Gastroesophageal sphincter (tissue), 4 donors: ENCODE measurements at regions not wholly inside any gene's neighbourhood (a gene's known extent, or its start where the extent isn't known, plus 50 kb on each side); places are given as distances from the start of the nearest gene placed in this dataset.

ENCODE experiments used
- ATAC-seq: fragments of 150-250 bp; one replicate; pipeline ENCODE4 v1.9.1; 2016; ENCODE audit warnings: mild to moderate bottlenecking, moderate library complexity
- H3K27ac ChIP-seq, 4 donors: fragments of 200-600 bp; sonication (generic) in 3 of 4; 1 replicate in 3 of 4; 2 replicates in 1 of 4; pipeline ENCODE4 v1.5.1; 2016 to 2019
- H3K27me3 ChIP-seq: fragments of 200-600 bp; sonication (generic); one replicate; pipeline ENCODE4 v1.5.1; 2019
- H3K36me3 ChIP-seq, 2 donors: fragments of 200-600 bp; sonication (generic); one replicate each; pipeline ENCODE4 v1.5.1; 2019; ENCODE audit warnings: control low read depth in 1 of 2
- H3K4me1 ChIP-seq, 3 donors: fragments of 200-600 bp; sonication (generic); 1 replicate in 2 of 3; 2 replicates in 1 of 3; pipeline ENCODE4 v1.5.1; 2016 to 2019; ENCODE audit warnings: control low read depth in 2 of 3
- H3K4me3 ChIP-seq, 2 donors: fragments of 200-600 bp; sonication (generic); one replicate each; pipeline ENCODE4 v1.5.1; 2019; ENCODE audit warnings: mild to moderate bottlenecking in 1 of 2, moderate library complexity in 1 of 2
- H3K9me3 ChIP-seq, 3 donors: fragments of 200-600 bp; sonication (generic); one replicate each; pipeline ENCODE4 v1.5.1; 2017 to 2019; ENCODE audit warnings: control low read depth in 2 of 3
- EP300 ChIP-seq: sonication (generic); formaldehyde crosslinking; IDR thresholded peaks from one replicate; pipeline ENCODE4 v1.6.1; 2017; ENCODE audit warnings: antibody characterized with exemption, mild to moderate bottlenecking
- POLR2A ChIP-seq, 2 donors: fragments of 450-650 bp; IDR thresholded peaks; one replicate each; pipeline ENCODE4 v1.6.1; 2017; ENCODE audit warnings: antibody characterized with exemption in 2 of 2, mild to moderate bottlenecking in 2 of 2, moderate library complexity in 1 of 2
- POLR2AphosphoS5 ChIP-seq: sonication (generic); formaldehyde crosslinking; IDR thresholded peaks from one replicate; pipeline ENCODE4 v1.6.1; 2017; ENCODE audit warnings: antibody characterized with exemption
- WGBS, 2 donors: methylation state at CpG; one replicate each; pipeline ENCODE4 v1.1.5; 2018; ENCODE audit warnings: low coverage in 1 of 2; 5-methylcytosine and 5-hydroxymethylcytosine counted together
- TF ChIP-seq, protein P1 (sequence below), 4 experiments: fragments of 200-600 bp in 2 of 4; fragments of 450-650 bp in 2 of 4; sonication (generic) in 1 of 4; IDR thresholded peaks; one replicate each; pipeline ENCODE4 v1.5.1; 2017 to 2019; ENCODE audit warnings: antibody characterized with exemption in 4 of 4, mild to moderate bottlenecking in 2 of 4, moderate library complexity in 2 of 4

- Histone ChIP-seq H3K4me3 (no peak overlapping the region), H3K27me3 (no peaks in the 10 kb centered on the region), H3K9me3 (no peaks in the 10 kb centered on the region), H3K27ac (no peak overlapping the region), H3K36me3 (no peaks in the 10 kb centered on the region), H3K4me1 (no peaks in the 10 kb centered on the region)
- TF ChIP-seq POLR2AphosphoS5 (no peak), EP300 (no peak), POLR2A (IDR thresholded peaks at IDR 0.05) (no peak)
- TF ChIP-seq, protein P1, sequence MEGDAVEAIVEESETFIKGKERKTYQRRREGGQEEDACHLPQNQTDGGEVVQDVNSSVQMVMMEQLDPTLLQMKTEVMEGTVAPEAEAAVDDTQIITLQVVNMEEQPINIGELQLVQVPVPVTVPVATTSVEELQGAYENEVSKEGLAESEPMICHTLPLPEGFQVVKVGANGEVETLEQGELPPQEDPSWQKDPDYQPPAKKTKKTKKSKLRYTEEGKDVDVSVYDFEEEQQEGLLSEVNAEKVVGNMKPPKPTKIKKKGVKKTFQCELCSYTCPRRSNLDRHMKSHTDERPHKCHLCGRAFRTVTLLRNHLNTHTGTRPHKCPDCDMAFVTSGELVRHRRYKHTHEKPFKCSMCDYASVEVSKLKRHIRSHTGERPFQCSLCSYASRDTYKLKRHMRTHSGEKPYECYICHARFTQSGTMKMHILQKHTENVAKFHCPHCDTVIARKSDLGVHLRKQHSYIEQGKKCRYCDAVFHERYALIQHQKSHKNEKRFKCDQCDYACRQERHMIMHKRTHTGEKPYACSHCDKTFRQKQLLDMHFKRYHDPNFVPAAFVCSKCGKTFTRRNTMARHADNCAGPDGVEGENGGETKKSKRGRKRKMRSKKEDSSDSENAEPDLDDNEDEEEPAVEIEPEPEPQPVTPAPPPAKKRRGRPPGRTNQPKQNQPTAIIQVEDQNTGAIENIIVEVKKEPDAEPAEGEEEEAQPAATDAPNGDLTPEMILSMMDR (IDR thresholded peaks at IDR 0.05) = no peak
- ATAC-seq = no peak
- WGBS, 2 donors = 55 to 59% methylated on average over 2 of the region's 2 CpGs
These were observed 101.8 kb upstream of the CREB1 start for GRCh38 chr2:207427986-207428385.

DNA sequence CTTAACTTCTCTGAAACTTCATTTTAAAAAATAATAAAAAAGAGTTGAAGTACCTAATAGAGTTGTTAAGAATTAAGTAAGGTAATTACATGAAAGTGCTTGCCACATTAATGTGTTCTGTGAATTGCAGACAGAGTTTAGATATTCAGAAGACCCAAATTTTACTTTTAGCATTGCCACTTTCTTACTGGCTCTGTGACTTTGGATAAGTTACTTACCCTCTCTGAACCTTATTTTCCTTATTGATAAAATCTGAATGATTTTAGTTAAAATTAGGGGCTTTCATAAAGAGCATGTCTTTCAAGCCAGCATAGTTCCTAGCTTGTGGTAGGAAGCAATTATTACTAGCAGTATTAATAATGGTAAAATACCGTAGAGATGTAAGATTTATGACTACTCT lies 101.2 kb upstream of the CREB1 start:
- TF ChIP-seq POLR2AphosphoS5 (no peak), POLR2A (IDR thresholded peaks at IDR 0.05) (no peak), EP300 (no peak)
- TF ChIP-seq, protein P1 (IDR thresholded peaks at IDR 0.05) = no peak
- Histone ChIP-seq H3K4me3 (no peak overlapping the region), H3K27ac (no peak overlapping the region), H3K9me3 (no peaks in the 10 kb centered on the region), H3K4me1 (no peaks in the 10 kb centered on the region), H3K27me3 (no peaks in the 10 kb centered on the region), H3K36me3 (no peaks in the 10 kb centered on the region)
- WGBS, 2 donors = 78 to 88% methylated on average over 1 of the region's 1 CpG
- no peak for ATAC-seq

DNA sequence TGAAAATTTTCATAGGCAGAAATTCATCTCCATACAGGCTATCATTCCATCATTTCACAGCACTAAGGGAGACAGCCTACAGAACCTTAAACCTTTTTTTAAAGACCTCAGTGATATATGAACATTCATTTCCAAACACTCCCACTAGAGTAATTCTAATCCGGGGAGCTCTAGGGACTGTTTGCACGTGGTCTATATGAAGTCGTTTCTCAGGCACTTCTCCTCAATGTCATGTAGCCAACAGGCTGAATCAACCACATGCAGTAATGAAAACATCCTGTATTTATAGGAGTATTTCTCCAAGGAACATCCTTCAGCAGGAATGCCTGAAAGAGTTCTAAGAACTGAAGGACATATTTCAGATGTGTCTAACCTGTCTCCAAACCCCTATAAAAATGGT lies 97.3 kb upstream of the CREB1 start:
- ATAC-seq = no peak

GRCh38 chr2:207434306-207434705 lies 95.5 kb upstream of the CREB1 start:
- Histone ChIP-seq H3K27me3 (no peaks in the 10 kb centered on the region), H3K27ac (no peak overlapping the region), H3K4me1 (peaks cover 0 to 9% (median 0%) of the 10 kb centered on the region in 3 donors), H3K4me3 (no peak overlapping the region), H3K9me3 (no peaks in the 10 kb centered on the region), H3K36me3 (no peaks in the 10 kb centered on the region)
- TF ChIP-seq POLR2A (IDR thresholded peaks at IDR 0.05) (no peak), EP300 (no peak), POLR2AphosphoS5 (no peak)
- TF ChIP-seq, protein P1 (IDR thresholded peaks at IDR 0.05) = no peak
- ATAC-seq = no peak
- WGBS, 2 donors = 50 to 75% methylated on average over 1 of the region's 1 CpG

More for the DNA sequence above, 97.3 kb upstream of the CREB1 start:
- peaks cover 0 to 6% (median 0%) of the 10 kb centered on the region in 3 donors for H3K4me1 ChIP-seq
- H3K9me3 ChIP-seq = no peaks in the 10 kb centered on the region
- 20 to 35% methylated on average over 2 to 3 of the region's 3 CpGs for WGBS, 2 donors
- no peak overlapping the region for H3K4me3 ChIP-seq
- H3K27ac ChIP-seq = no peak overlapping the region
- no peaks in the 10 kb centered on the region for H3K27me3 ChIP-seq
- TF ChIP-seq EP300 (no peak), POLR2AphosphoS5 (no peak), POLR2A (IDR thresholded peaks at IDR 0.05) (no peak)
- TF ChIP-seq, protein P1 (IDR thresholded peaks at IDR 0.05) = no peak
- no peaks in the 10 kb centered on the region for H3K36me3 ChIP-seq

DNA sequence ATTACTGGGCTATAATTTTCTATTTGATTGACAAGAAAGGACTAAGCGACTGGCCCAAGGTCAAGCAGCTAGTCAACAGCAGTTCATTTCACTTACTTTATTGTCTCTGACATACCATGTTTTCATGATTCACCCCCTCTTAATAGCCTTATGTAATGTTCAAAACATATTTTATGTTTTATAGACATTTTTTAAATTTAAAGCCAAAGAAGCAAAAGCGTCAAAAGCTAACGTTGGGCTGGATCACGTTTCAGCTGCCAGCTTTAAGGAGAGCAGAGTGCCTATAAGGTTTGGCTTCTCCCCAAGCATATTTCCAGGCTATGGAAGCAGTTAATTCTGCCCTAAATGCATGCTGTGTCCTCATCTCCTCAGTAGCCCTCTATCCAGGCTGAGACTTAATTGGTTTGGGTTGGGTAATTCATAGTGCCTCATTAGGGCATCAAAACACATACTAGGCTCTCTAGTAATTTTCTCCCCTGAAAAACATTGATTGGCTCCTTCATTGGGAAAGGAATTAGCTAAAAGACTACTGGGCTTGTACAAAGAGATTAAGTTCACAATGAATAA lies 94.8 kb upstream of the CREB1 start:
- no peaks in the 10 kb centered on the region for H3K36me3 ChIP-seq
- no peak overlapping the region for H3K4me3 ChIP-seq
- peaks cover 0 to 9% (median 0%) of the 10 kb centered on the region in 3 donors for H3K4me1 ChIP-seq
- no peaks in the 10 kb centered on the region for H3K27me3 ChIP-seq
- TF ChIP-seq, protein P1 (IDR thresholded peaks at IDR 0.05) = no peak
- TF ChIP-seq EP300 (no peak), POLR2AphosphoS5 (no peak), POLR2A (IDR thresholded peaks at IDR 0.05) (no peak)
- no peaks in the 10 kb centered on the region for H3K9me3 ChIP-seq
- no peak overlapping the region for H3K27ac ChIP-seq
- ATAC-seq = no peak
- 84 to 86% methylated on average over 4 of the region's 4 CpGs for WGBS, 2 donors
